GM18507 (cell line): ENCODE measurements at regions not wholly inside any gene's neighbourhood (a gene's known extent, or its start where the extent isn't known, plus 50 kb on each side); places are given as distances from the start of the nearest gene placed in this dataset.
"Not testable (repeated sequence)": the region's sequence is repeated elsewhere in the genome, so short reads cannot be mapped to it uniquely, and the experiment has no call there.

Experiments
- DNase-seq: peaks from one replicate; pipeline ENCODE4 v3.0.0; 2011; ENCODE audit warnings: low read depth; ENCODE audit not compliant: insufficient read length; ENCODE audit errors: extremely low spot score
- FAIRE-seq: peaks from 2 replicates; lab custom pipeline; 2011; peaks lifted over from hg19 to GRCh38; lab: Jason Lieb, UNC

GRCh38 chr10:7108141-7108540 lies 302.7 kb downstream of the SFMBT2 start:
- DNase-seq (no peak), FAIRE-seq (no peak)

DNA sequence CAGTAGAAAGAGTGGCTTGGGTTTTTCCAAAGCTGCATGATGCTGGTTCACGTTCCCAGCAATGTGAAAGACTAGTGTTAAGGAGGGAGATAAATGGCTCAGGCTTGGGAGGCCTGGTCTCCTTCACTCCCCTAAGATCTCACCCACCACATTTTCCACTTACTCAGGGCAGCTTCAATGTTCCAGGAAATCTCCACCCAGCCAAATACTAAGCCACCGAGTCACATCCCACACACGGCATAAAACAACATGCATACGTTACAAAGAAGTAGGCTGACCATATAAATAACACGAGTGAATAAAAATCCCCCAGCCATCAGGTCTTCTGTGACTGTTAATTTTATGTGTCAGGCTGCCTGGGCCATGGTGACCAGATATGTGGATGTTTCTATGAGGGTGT lies 303.5 kb downstream of the SFMBT2 start:
- DNase-seq = no peak
- FAIRE-seq = no peak

DNA sequence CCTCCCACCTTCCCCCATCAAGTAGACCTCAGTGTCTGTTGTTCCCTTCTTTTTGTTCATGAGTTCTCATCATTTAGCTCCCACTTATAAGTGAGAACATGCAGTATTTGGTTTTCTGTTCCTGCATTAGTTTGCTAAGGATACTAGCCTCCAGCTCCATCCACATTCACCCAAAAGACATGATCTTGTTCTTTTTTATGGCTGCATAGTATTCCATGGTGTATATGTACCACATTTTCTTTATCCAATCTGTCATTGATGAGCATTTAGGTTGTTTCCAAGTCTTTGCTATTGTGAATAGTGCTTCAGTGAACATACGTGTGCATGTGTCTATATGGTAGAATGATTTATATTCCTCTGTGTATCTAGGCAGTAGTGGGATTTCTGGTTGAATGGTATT lies 306.5 kb downstream of the SFMBT2 start:
- DNase-seq, FAIRE-seq: not testable (repeated sequence)

DNA sequence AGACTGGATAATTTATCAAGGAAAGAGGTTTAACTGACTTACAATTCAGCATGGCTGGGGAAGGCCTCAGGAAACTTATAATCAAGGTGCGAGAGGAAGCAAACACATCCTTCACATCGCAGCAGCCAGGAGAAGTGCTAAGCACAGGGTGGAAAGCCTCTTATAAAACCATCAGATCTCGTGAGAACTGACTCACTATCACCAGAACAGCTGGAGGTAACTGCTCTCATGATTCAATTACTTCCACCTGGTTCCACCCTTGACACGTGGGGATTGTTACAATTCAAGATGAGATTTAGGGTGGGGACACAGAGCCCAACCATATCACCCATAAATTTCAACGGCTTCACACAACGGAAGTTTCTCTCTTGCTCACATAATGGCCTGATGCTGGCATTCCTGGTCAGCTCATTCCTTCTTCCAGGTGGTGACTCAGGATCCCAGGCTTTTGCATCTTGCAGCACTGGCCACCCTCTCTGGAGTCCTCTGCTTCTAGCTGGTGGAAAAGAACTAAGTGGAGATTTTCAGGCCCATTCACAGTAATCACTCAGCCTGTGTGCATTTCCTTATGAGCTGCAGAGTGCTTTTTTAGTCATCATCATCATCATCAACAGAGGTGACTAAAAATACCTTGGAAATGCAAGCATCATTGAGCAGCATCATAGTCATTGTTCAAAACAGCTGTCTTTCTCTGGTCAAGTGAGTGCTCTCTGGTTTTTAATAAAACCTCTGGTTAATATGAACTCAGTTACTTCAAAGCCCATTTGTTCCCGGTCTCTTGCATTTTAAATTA lies 308.1 kb downstream of the SFMBT2 start:
- DNase-seq (no peak), FAIRE-seq (no peak)

DNA sequence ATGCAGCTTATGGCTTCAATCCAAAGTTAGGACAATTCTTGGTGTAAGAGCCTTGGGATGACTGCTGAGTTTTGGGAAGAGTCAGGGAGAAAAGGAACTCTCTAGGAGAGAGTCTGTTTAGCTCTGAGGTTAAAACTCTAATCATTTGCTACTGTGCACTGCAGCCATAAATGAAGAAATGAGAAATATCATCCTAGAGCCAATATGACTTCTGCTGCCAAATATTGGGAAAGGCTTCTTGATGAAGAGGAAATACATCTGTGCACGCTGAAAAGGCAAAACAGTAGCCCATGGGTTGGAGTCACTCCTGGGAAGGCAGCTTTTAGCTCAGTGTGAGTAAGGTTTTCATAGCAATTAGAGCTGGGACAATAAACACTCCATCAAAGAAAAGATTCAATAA lies 308.8 kb downstream of the SFMBT2 start:
- FAIRE-seq = no peak

DNA sequence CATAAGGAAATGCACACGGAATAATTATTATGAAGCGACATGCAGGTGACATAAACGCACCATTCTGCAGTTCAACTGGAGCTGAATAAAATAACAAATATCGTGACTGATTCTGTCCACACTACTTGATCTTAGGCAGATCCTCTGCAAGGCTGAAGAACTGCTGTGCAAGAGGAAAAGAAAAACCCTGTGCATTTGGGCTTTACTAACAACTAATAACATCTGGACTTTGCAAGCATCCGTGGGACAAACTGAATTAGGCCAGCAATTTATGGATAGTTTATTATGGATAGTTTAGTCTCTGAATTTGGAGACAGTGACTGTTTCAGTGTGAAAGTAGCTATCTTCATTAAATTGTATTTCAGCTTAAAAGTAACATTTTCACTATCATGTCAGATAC lies 309.4 kb downstream of the SFMBT2 start:
- FAIRE-seq = no peak

More for the DNA sequence above, 308.8 kb downstream of the SFMBT2 start:
- no peak for DNase-seq

GRCh38 chr10:7100032-7100702 lies 310.7 kb downstream of the SFMBT2 start:
- FAIRE-seq (no peak), DNase-seq (no peak)

More for the DNA sequence above, 309.4 kb downstream of the SFMBT2 start:
- DNase-seq = no peak

DNA sequence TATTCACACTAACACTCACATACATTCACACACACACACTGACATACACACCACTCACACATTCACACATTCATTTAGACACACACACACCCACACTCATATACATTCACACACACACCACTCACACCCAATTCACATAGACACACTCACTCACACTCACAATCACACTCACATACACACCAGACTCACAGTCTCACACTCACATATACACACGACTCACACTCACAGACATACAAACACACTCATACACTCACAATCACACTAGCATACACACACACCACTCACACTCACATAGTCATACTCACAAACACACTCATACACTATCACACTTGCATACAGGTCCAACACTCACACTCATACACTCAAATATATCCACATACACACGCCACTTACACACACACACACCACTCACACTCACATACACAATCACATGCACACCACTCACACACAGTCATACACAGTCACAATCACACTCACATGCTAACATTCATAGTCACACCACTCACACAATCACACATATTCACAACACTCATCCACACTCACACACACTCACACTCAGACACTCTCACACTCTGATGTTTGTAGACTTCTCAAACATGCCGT lies 312.6 kb downstream of the SFMBT2 start:
- no peak for FAIRE-seq
- DNase-seq = no peak

GRCh38 chr10:7094781-7095180 lies 316.1 kb downstream of the SFMBT2 start:
- FAIRE-seq (no peak), DNase-seq (no peak)

- DNase-seq (no peak), FAIRE-seq (no peak)
Measured at GRCh38 chr10:7093368-7093767, 317.5 kb downstream of the SFMBT2 start.

GRCh38 chr10:7092603-7093002 lies 318.2 kb downstream of the SFMBT2 start:
- FAIRE-seq (no peak), DNase-seq (no peak)

DNA sequence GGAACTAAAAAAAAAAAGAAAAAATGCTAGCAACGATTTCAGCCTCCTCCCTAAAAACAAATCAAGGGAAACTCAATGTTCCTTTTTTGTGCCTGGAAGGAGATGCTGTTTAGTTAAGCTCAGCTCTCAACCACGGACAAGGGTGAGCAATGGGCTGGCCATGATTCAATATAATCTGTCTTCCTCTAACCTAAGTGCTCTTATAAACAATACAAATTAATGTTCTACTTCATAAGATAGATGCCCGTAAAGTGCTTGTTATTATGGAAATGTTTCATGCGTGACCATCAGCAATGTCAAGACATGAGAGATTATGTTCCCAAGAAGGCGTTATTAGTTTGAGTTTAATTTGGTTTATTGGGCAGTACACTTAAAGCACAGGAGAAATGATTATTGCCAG lies 320.3 kb downstream of the SFMBT2 start:
- FAIRE-seq (no peak), DNase-seq (no peak)

- DNase-seq (no peak), FAIRE-seq (no peak)
Measured at GRCh38 chr10:7085913-7086589, 324.8 kb downstream of the SFMBT2 start.

GRCh38 chr10:7085147-7085912 lies 325.5 kb downstream of the SFMBT2 start:
- no peak for DNase-seq
- no peak for FAIRE-seq

GRCh38 chr10:7084280-7085005 lies 326.4 kb downstream of the SFMBT2 start:
- FAIRE-seq (no peak), DNase-seq (no peak)

- FAIRE-seq (no peak), DNase-seq (no peak)
Measured at GRCh38 chr10:7082967-7083366, 327.9 kb downstream of the SFMBT2 start.

DNA sequence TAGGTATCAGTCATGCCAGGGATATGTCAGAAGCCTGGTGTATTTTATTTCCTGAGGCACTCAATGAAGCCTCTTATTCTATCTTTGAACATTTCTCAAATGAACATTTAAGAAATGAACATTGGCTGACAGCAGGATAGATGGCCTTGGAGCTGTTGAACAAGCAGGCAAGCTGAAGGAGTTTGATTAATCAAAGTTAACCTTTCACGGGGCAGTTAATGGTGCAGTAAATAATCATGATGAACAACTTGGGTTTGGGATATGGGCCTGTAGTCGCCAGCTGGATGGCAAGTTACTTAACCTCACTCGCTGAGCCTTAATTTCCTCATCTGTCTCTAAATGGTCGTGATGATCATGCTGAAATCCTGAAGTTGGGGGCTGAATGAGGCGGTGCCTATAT lies 333.0 kb downstream of the SFMBT2 start:
- FAIRE-seq (no peak), DNase-seq (no peak)

GRCh38 chr10:7075851-7076250 lies 335.0 kb downstream of the SFMBT2 start:
- FAIRE-seq (no peak), DNase-seq (no peak)

GRCh38 chr10:7075110-7075509 lies 335.7 kb downstream of the SFMBT2 start:
- DNase-seq (no peak), FAIRE-seq (no peak)
